HEK293T (cell line): ENCODE measurements at regions not wholly inside any gene's neighbourhood (a gene's known extent, or its start where the extent isn't known, plus 50 kb on each side); places are given as distances from the start of the nearest gene placed in this dataset.
"Not testable (repeated sequence)": the region's sequence is repeated elsewhere in the genome, so short reads cannot be mapped to it uniquely, and the experiment has no call there.

Source experiments
- CTCF ChIA-PET: fragments of 350-600 bp; formaldehyde crosslinking; extraction: SDS; loops from one replicate; lab custom pipeline; 2021; ENCODE audit warnings: antibody characterized with exemption, inconsistent platforms; lab: Yijun Ruan, JAX
- POLR2A ChIA-PET: fragments of 350-600 bp; formaldehyde crosslinking; extraction: SDS; loops from one replicate; lab custom pipeline; 2020; ENCODE audit warnings: antibody characterized with exemption, inconsistent platforms; lab: Yijun Ruan, JAX
- DNase-seq: peaks from one replicate; pipeline ENCODE4 v3.0.0; 2012; ENCODE audit warnings: mixed read lengths; ENCODE audit errors: extremely low spot score
- ARNT ChIP-seq: fragments of 450-650 bp; IDR thresholded peaks from 2 replicates; pipeline ENCODE4 v1.6.1; 2017; ENCODE audit warnings: mild to moderate bottlenecking
- BHLHE40 ChIP-seq: fragments of 450-650 bp; IDR thresholded peaks from 2 replicates; pipeline ENCODE4 v1.6.1; 2016; ENCODE audit warnings: mild to moderate bottlenecking, moderate library complexity, borderline replicate concordance
- CTBP1 ChIP-seq: fragments of 450-650 bp; IDR thresholded peaks from 2 replicates; pipeline ENCODE4 v1.6.1; 2016; ENCODE audit warnings: borderline replicate concordance
- ELF4 ChIP-seq: fragments of 450-650 bp; IDR thresholded peaks from 2 replicates; pipeline ENCODE4 v1.6.1; 2017; ENCODE audit warnings: antibody characterized with exemption
- FOXA1 ChIP-seq: fragments of 450-650 bp; IDR thresholded peaks from 2 replicates; pipeline ENCODE4 v1.6.1; 2016; ENCODE audit warnings: mild to moderate bottlenecking
- FOXK2 ChIP-seq: fragments of 450-650 bp; IDR thresholded peaks from 2 replicates; pipeline ENCODE4 v1.6.1; 2016; ENCODE audit warnings: mild to moderate bottlenecking
- FOXM1 ChIP-seq: fragments of 450-650 bp; IDR thresholded peaks from 2 replicates; pipeline ENCODE4 v1.6.1; 2017; ENCODE audit warnings: mild to moderate bottlenecking, borderline replicate concordance
- HDGF ChIP-seq: fragments of 450-650 bp; IDR thresholded peaks from 2 replicates; pipeline ENCODE4 v1.6.1; 2017; ENCODE audit warnings: antibody characterized with exemption, borderline replicate concordance
- L3MBTL2 ChIP-seq: fragments of 450-650 bp; conservative IDR thresholded peaks from 2 replicates; pipeline ENCODE4 v1.6.1; 2016; ENCODE audit warnings: mild to moderate bottlenecking
- LEF1 ChIP-seq: fragments of 450-650 bp; IDR thresholded peaks from 2 replicates; pipeline ENCODE4 v1.6.1; 2017; ENCODE audit warnings: mild to moderate bottlenecking, borderline replicate concordance
- NFRKB ChIP-seq: fragments of 450-650 bp; IDR thresholded peaks from 2 replicates; pipeline ENCODE4 v1.6.1; 2016; ENCODE audit warnings: mild to moderate bottlenecking, moderate library complexity
- SP1 ChIP-seq: fragments of 450-650 bp; IDR thresholded peaks from 2 replicates; pipeline ENCODE4 v1.6.1; 2017
- TARDBP ChIP-seq: fragments of 450-650 bp; IDR thresholded peaks from 2 replicates; pipeline ENCODE4 v1.6.1; 2016
- ZNF384 ChIP-seq: fragments of 450-650 bp; IDR thresholded peaks from 2 replicates; pipeline ENCODE4 v1.6.1; 2016
- TF ChIP-seq, protein P1 (sequence below): fragments of 450-650 bp; IDR thresholded peaks from 2 replicates; pipeline ENCODE4 v1.6.1; 2016

DNA sequence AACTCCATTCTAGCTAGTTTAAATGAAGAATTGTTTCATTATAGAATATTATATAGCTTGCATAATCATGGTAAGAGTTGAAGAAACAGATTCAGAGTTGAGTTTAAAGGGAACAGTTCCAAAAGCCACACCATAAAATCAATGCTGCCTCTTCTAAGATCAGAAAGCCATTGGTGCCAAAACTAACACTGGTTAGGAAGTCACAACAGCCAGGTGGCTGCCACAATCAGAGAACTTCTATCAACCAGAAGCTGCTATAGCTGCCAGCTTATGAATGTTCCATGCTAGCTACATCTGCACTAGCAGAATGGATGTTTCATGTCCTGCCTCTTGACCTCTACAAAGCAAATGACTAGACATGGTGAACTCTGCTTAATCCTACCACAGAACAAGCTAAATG is 583.1 kb upstream of the LRRN3 start:
- TF ChIP-seq TARDBP (no peak), FOXM1 (no peak)
- POLR2A ChIA-PET = no interaction called here
- CTCF ChIA-PET = no interaction called here
- no peak for DNase-seq

DNA sequence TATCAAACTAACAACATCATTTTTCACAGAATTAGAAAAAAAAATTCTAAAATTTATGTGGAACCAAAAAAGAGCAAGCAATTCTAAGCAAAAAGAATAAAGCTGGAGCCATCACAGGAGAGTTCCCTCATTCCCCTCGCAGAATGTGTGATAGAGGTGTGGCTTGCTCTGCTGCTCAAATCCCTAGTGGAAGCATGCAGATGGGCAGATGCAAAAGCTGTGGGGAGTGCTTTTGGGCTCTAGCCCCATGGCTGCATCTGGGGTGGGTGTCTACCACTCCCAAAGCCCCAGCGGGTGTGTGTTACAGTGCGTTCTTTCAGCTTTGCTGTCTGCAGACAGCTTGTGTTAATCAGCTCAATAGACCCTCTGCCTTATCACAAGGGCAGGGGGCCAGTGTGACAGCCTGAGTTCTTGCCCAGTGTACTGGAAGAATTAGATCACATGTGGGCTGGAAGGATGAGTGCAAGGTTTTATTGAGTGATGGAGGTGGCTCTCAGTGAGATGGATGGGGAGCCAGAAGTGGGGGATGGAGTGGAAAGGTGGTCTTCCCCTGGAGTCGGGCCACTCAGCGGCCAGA is 575.9 kb upstream of the LRRN3 start:
- POLR2A ChIA-PET, DNase-seq: not testable (repeated sequence)
- CTCF ChIA-PET = interaction anchor here (0.6 kb wide), 1 partner anchor 253 kb away, joined by 3 read pairs; no protein-coding TSS in a partner anchor

GRCh38 chr7:110519851-110520250 is 571.1 kb upstream of the LRRN3 start:
- TF ChIP-seq BHLHE40 = no peak
- no peak for DNase-seq
- ChIA-PET POLR2A (no interaction called here), CTCF (no interaction called here)

- ChIA-PET POLR2A (no interaction called here), CTCF (no interaction called here)
- TF ChIP-seq, protein P1, sequence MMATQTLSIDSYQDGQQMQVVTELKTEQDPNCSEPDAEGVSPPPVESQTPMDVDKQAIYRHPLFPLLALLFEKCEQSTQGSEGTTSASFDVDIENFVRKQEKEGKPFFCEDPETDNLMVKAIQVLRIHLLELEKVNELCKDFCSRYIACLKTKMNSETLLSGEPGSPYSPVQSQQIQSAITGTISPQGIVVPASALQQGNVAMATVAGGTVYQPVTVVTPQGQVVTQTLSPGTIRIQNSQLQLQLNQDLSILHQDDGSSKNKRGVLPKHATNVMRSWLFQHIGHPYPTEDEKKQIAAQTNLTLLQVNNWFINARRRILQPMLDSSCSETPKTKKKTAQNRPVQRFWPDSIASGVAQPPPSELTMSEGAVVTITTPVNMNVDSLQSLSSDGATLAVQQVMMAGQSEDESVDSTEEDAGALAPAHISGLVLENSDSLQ = no peak
- DNase-seq = no peak
Observed at GRCh38 chr7:110521357-110521911, 569.5 kb upstream of the LRRN3 start.

DNA sequence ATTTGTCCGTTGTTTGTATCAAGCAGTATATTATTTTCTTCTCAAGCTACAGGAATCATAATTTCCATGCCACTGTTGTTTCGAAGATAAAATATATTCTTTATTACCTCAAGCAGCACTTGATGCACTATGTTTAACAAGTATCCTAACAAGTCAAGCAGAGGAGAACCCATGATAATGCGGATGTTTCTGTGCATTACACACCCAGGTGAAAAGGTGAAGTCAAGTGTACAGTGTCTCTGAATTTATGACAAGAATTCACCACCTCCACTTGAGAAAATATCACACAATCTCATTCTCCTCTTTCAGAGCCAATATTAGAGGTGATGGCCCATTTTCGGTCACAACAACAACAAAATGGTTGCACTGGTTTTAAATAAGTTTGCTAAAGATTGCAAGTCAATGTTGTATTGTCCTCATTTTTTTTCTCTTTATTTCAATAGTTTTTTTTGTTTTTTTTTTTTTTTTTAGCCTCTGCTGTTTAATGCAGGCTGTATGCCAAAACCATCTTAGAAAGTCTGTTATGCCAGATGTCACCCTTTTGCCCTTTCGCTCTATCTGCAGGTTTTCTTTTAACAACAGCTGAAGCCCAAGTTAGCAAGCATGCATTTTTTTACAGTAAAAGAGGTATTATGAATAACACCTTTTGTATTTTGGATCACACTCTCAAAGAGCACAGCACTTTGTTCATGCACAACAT is 568.7 kb upstream of the LRRN3 start:
- TF ChIP-seq CTBP1 (no peak), L3MBTL2 (no peak), FOXA1 (no peak), NFRKB (no peak), HDGF (no peak), SP1 (no peak), LEF1 (no peak), ZNF384 (no peak)
- TF ChIP-seq, protein P1 = no peak
- POLR2A ChIA-PET = no interaction called here
- CTCF ChIA-PET = no interaction called here
- no peak for DNase-seq

GRCh38 chr7:110522761-110523200 is 568.1 kb upstream of the LRRN3 start:
- no peak for TF ChIP-seq FOXM1
- TF ChIP-seq SP1 = no peak
- TF ChIP-seq L3MBTL2 = no peak
- no peak for TF ChIP-seq LEF1
- no peak for TF ChIP-seq ARNT
- no peak for TF ChIP-seq ELF4
- TF ChIP-seq, protein P1 = no peak
- TF ChIP-seq NFRKB = no peak
- no peak for TF ChIP-seq ZNF384
- TF ChIP-seq BHLHE40 = no peak
- no peak for TF ChIP-seq CTBP1
- TF ChIP-seq HDGF = no peak
- TF ChIP-seq FOXK2 = no peak
- no peak for DNase-seq
- ChIA-PET POLR2A (no interaction called here), CTCF (no interaction called here)

DNA sequence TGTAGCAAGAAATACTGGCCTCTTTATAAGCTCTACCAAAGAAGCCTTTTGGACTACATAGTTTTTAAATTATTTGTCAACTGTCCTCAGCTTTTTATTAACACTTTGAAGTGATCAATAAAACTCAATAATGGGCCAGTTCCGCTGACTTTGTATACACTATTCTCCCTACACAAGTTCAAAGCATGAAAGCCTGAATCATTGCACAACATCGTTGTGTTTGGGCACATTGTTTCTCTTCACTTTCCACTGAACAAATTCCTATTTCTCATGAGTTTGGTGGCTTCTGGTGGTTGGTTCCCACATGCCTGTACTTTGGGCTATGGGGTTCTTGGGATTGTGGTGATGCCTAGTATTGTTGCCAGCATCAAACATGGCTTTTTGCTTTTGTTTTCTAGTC is 561.8 kb upstream of the LRRN3 start:
- CTCF ChIA-PET = no interaction called here

More for the DNA sequence above, 561.8 kb upstream of the LRRN3 start:
- no peak for DNase-seq
- TF ChIP-seq HDGF = no peak
- TF ChIP-seq ZNF384 = no peak
- TF ChIP-seq ARNT = no peak
- no peak for TF ChIP-seq FOXK2
- TF ChIP-seq ELF4 = no peak
- TF ChIP-seq SP1 = no peak
- no peak for TF ChIP-seq NFRKB
- POLR2A ChIA-PET = no interaction called here
